PC-3 (cell line): ENCODE measurements at regions not wholly inside any gene's neighbourhood (a gene's known extent, or its start where the extent isn't known, plus 50 kb on each side); places are given as distances from the start of the nearest gene placed in this dataset.

Experiments
- EZH2 ChIP-seq: fragments of 300-600 bp; sonication (generic); IDR thresholded peaks from one replicate; pipeline ENCODE4 v1.6.1; 2017; ENCODE audit warnings: antibody characterized with exemption, mild to moderate bottlenecking, low read length; ENCODE audit not compliant: unreplicated experiment
- EZH2phosphoT487 ChIP-seq: fragments of 300-600 bp; sonication (generic); IDR thresholded peaks from 2 replicates; pipeline ENCODE4 v1.6.1; 2018; ENCODE audit warnings: mild to moderate bottlenecking, antibody characterized with exemption, low read length, borderline replicate concordance
- TF ChIP-seq, protein P1 (sequence below): fragments of 300-600 bp; sonication (generic); conservative IDR thresholded peaks from 2 replicates; pipeline ENCODE4 v1.5.1; 2017; ENCODE audit warnings: antibody characterized with exemption, low read depth, mild to moderate bottlenecking, low read length

DNA sequence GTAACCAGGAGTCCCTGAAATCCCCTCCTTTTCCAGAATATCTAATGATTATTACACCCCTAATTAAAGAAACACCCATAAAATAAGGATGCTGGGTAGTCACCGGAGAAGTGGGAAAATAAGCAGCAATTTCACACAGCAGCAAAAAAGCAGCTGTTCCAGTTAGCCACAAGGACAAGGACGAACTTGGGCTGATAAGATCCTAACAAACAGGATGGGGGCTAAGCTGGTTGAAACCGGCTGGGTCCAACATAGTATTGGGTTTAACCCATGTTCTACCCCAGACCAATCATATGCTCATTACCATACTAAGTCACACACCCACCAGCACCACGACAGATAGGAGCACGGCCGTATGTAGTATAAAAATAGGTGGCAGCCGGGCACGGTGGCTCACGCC is 100.7 kb downstream of the RPL10L start:
- TF ChIP-seq, protein P1, sequence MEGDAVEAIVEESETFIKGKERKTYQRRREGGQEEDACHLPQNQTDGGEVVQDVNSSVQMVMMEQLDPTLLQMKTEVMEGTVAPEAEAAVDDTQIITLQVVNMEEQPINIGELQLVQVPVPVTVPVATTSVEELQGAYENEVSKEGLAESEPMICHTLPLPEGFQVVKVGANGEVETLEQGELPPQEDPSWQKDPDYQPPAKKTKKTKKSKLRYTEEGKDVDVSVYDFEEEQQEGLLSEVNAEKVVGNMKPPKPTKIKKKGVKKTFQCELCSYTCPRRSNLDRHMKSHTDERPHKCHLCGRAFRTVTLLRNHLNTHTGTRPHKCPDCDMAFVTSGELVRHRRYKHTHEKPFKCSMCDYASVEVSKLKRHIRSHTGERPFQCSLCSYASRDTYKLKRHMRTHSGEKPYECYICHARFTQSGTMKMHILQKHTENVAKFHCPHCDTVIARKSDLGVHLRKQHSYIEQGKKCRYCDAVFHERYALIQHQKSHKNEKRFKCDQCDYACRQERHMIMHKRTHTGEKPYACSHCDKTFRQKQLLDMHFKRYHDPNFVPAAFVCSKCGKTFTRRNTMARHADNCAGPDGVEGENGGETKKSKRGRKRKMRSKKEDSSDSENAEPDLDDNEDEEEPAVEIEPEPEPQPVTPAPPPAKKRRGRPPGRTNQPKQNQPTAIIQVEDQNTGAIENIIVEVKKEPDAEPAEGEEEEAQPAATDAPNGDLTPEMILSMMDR, result no peak
- TF ChIP-seq EZH2 (no peak), EZH2phosphoT487 (no peak)
